Gastrocnemius medialis (tissue), 4 donors: ENCODE measurements at regions not wholly inside any gene's neighbourhood (a gene's known extent, or its start where the extent isn't known, plus 50 kb on each side); places are given as distances from the start of the nearest gene placed in this dataset.

Experiments
- POLR2A ChIP-seq, 2 donors: fragments of 450-650 bp; IDR thresholded peaks; one replicate each; pipeline ENCODE4 v1.6.1; 2017; ENCODE audit warnings: antibody characterized with exemption in 2 of 2, mild to moderate bottlenecking in 2 of 2, moderate library complexity in 2 of 2
- TF ChIP-seq, protein P1 (sequence below), 5 experiments: fragments of 450-650 bp in 3 of 5; fragments of 200-600 bp in 2 of 5; sonication (generic) in 2 of 5; IDR thresholded peaks in 4 of 5; conservative IDR thresholded peaks in 1 of 5; 1 replicate in 4 of 5; 2 replicates in 1 of 5; pipeline ENCODE4 v1.5.1; 2016 to 2019; ENCODE audit warnings: antibody characterized with exemption in 5 of 5, mild to moderate bottlenecking in 3 of 5, moderate library complexity in 3 of 5

DNA sequence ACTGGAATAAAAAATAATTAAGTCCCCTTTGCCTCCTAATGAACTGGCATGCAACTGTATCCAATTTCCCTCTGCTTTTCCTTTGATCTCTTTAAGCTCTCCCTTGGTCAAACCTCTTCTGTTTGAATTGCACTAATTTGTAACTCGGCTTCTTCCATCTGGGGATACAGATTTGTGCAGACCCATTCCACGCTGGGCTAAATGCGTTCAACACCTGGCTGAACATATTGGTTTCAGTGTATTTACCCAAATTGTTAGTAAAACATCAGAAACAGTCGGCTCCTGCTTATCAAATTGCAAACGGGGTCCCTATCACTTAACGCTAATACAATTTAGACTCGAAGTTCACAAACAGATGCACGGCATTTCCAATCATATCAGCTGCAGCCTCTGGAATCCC, 124.9 kb upstream of the TAPT1 start:
- TF ChIP-seq POLR2A (IDR thresholded peaks at IDR 0.05): no peak
- TF ChIP-seq, protein P1, sequence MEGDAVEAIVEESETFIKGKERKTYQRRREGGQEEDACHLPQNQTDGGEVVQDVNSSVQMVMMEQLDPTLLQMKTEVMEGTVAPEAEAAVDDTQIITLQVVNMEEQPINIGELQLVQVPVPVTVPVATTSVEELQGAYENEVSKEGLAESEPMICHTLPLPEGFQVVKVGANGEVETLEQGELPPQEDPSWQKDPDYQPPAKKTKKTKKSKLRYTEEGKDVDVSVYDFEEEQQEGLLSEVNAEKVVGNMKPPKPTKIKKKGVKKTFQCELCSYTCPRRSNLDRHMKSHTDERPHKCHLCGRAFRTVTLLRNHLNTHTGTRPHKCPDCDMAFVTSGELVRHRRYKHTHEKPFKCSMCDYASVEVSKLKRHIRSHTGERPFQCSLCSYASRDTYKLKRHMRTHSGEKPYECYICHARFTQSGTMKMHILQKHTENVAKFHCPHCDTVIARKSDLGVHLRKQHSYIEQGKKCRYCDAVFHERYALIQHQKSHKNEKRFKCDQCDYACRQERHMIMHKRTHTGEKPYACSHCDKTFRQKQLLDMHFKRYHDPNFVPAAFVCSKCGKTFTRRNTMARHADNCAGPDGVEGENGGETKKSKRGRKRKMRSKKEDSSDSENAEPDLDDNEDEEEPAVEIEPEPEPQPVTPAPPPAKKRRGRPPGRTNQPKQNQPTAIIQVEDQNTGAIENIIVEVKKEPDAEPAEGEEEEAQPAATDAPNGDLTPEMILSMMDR (IDR thresholded peaks at IDR 0.05 in 4 of 5, conservative IDR thresholded peaks at IDR 0.05 in 1 of 5): no peak
